Muscle of back (tissue), 3 donors: ENCODE measurements at regions not wholly inside any gene's neighbourhood (a gene's known extent, or its start where the extent isn't known, plus 50 kb on each side); places are given as distances from the start of the nearest gene placed in this dataset.
"Not testable (repeated sequence)": the region's sequence is repeated elsewhere in the genome, so short reads cannot be mapped to it uniquely, and the experiment has no call there.

Experiments used
- DNase-seq, 3 donors: peaks; one replicate each; pipeline versions ENCODE4 v3.0.0 to v3.0.0-alpha.2; 2013

DNA sequence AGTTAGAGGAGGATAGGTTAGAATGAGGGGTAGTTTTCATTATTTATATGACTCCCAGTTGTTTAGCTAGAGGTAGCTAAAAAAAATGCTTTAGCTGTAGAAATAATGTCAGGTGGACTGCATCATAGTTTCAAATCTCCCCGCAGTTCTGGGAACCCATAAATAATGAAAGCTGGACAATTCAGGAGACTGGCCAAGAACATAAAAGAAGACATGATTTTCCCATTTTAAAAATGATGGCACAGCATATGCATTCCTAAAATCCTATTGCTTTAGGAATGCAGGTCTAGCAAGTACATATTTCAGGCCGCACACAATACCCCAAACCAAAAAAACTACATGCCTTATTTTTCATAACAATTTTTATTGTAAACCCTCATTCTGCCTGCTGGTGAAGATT is 143.3 kb downstream of the CTH start:
- peak; percentile 14 to 60 (median 46) for DNase-seq

DNA sequence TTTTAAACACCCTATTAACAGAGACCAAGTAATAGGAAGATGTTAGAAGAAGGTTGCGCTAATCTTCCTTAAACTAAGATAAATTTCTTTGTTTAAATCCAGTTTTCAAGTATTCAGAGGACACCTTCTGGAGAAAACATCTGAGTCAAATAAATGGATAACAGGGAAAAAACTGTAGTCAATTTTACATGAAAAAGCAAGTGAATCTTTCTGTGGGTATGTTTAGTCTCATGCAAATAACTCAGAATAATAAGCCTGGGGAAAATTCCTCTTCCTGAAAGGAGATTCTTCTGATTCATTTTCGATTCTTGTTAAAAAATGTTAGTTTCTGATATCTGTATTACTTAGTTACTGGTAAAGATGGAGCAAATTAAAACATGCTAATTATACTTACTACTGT is 145.5 kb downstream of the CTH start:
- DNase-seq: no peak

DNA sequence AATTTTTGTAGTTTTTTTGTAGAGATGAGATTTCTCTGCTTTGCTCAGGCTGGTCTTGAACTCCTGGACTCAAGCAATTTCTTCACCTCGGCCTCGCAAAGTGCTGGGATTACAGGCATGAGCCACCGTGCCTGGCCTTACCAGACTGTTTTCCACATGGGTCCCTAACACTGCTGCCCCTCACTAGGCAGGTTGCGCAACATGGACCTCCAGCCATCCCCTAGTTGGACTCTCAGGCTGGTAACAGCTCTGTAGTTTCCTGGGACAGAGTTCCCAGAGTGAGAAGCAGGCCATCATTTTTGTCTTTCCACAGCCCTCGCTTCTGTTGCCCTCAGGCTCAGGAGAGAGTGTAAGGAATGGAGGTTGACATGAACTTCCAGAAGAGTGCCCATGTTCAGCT is 156.1 kb downstream of the CTH start:
- DNase-seq: no peak

- peak in 1 of 3 donors; percentile 7 for DNase-seq
These were observed 160.1 kb downstream of the CTH start for GRCh38 chr1:70571191-70571590.

- no peak for DNase-seq
These were observed 162.3 kb downstream of the CTH start for GRCh38 chr1:70573317-70573843.

DNA sequence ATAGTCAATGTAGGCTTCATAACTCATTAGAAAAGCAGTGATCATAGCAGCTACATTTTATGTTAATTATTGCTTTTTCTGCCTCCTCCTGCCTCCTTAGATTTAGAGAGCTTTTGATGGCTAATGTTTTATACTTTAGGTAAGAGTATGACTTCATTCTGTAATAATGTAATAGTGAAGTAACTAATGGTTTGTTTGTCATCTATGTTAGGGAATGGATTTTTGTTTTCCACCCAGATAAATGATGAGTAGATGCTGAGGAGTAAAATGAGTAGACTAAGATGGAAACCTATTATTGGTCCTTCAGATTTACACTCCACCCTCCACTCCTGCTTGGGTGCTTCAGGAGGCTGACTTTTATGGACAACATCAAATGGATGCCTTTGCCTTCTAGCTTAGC is 170.6 kb downstream of the CTH start:
- no peak for DNase-seq

DNA sequence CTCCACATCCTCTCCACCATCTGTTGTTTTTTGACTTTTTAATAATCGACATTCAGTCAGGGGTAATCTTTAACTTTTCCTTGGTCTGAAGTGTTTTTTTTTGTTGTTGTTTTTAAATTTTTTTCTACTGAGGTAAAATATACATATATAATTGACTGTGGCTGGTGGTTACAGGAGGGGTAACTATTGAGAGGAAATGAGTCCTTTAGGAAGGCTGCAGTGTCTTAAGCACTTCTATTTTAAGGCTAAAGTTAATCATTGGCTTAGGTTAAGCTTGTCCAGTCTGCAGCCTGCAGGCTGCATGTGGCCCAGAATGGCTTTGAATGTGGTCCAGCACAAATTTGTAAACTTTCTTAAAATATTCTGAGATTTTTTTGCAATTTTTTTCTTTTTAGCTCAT is 172.5 kb downstream of the CTH start:
- DNase-seq: no peak

- no peak for DNase-seq
These were observed 175.0 kb downstream of the CTH start for GRCh38 chr1:70586046-70586445.

- peak in 1 of 3 donors; percentile 10 for DNase-seq
These were observed 176.9 kb downstream of the CTH start for GRCh38 chr1:70587872-70588366.

- DNase-seq: not testable (repeated sequence)
These were observed 182.5 kb downstream of the CTH start for GRCh38 chr1:70593551-70593950.

DNA sequence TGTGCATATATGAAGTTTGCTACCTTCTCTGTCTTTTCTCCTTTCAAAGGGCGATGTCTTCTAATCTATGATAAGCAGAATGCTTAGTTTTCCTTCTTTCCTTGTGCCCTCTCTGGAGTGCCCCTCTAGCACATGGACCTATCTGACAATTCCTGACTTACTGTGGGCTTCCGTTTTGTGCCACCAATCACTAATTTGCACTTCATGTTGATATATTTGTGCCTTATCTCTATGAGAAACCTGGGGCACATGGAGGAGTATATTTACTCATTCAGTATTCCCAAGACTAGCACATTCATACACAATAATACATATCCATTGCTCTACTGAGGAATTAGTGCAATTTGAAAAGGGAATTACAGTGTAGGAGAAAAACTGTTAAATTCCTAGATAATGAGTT is 197.7 kb downstream of the CTH start:
- DNase-seq: no peak

DNA sequence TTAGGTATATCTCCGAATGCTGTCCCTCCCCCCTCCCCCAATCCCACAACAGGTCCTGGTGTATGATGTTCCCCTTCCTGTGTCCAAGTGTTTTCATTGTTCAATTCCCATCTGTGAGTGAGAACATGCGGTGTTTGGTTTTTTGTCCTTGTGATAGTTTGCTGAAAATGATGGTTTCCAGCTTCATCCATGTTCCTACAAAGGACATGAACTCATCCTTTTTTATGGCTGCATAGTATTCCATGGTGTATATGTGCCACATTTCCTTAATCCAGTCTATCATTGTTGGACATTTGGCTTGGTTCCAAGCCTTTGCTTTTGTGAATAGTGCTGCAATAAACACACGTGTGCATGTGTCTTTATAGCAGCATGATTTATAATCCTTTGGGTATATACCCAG is 199.1 kb downstream of the CTH start:
- DNase-seq: not testable (repeated sequence)

GRCh38 chr1:70616946-70617345 is 205.9 kb downstream of the CTH start:
- DNase-seq: no peak

DNA sequence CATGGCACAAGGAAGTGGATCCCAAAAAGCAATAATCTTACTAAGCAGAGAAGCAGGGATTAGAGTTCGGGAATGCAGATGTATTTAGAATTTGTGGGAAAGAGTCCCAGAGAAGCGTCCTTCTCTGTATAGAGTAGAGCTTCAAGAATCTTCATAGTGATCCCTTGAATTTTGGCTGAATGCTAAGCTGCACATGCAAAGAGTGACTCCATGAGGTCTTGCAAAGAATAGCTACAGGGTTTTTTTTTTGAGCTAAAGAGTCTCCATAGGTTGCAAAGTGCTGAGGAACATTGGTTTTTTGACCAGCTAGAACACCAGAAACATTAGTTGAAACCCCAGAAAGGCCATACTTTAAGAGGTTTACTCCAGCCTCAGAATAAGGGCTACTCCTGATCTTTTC is 206.7 kb downstream of the CTH start:
- DNase-seq: no peak

GRCh38 chr1:70627910-70628309 is 216.8 kb downstream of the CTH start:
- DNase-seq: no peak

- no peak for DNase-seq
These were observed 217.9 kb downstream of the CTH start for GRCh38 chr1:70628973-70629372.

DNA sequence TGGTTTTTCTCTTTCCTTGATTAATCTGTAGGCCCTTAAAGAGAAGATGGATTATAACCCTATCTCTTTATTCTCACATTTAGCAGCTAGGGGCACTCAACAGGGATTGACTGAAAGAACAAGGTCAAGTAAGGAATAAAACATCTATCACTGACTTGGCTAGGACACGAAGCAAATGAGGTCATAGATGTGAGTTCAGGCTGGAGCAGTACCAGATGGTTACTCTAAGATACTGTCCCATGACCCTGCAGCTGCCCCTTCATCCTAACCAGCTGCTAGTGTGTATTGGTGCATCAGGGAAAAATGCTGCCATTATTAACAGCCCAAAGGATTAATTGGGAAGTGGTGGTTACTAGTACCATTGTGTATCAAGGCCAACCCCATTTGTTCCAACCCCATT is 221.9 kb downstream of the CTH start:
- no peak for DNase-seq

GRCh38 chr1:70635868-70636267 is 224.8 kb downstream of the CTH start:
- no peak for DNase-seq

GRCh38 chr1:70641868-70642267 is 230.8 kb downstream of the CTH start:
- DNase-seq: no peak

DNA sequence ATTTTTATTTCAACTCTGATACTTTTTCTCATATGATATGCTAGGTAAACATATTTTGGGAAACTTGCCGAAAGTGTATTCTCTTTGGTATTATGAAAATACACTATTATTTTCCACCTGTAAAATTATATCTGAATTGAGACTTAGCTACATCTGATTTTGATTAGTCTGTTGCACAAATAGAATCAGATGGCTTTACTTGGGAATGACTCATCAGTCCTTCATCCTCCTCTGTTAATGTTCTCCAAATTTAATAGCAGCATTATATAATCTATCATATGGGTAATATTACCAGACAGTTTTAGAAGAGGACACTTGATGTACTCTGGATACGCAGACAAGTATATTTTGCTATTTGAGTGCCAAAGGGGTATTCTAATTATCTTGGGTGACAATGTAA is 245.3 kb downstream of the CTH start:
- DNase-seq: peak in 1 of 3 donors; percentile 42

GRCh38 chr1:70659891-70660290 is 248.8 kb downstream of the CTH start:
- no peak for DNase-seq

GRCh38 chr1:70666381-70667140 is 255.5 kb downstream of the CTH start:
- no peak for DNase-seq

- DNase-seq: no peak
These were observed 256.6 kb downstream of the CTH start for GRCh38 chr1:70667494-70668170.
